Body of pancreas (tissue), 4 donors: ENCODE measurements at regions not wholly inside any gene's neighbourhood (a gene's known extent, or its start where the extent isn't known, plus 50 kb on each side); places are given as distances from the start of the nearest gene placed in this dataset.
"Not testable (repeated sequence)": the region's sequence is repeated elsewhere in the genome, so short reads cannot be mapped to it uniquely, and the experiment has no call there.

Experiments
- ATAC-seq: fragments of 150-250 bp; one replicate; pipeline ENCODE4 v1.9.1; 2016
- DNase-seq, 4 donors: peaks; one replicate each; pipeline ENCODE4 v3.0.0-alpha.2; 2019
- H3K27ac ChIP-seq, 4 donors: fragments of 200-600 bp; sonication (generic); 1 replicate in 3 of 4; 2 replicates in 1 of 4; pipeline versions ENCODE4 v1.5.1 to v1.6.1; 2016 to 2019; ENCODE audit warnings: mild to moderate bottlenecking in 1 of 4, mixed read lengths in 1 of 4, moderate library complexity in 1 of 4
- H3K27me3 ChIP-seq, 2 donors: fragments of 200-600 bp; sonication (generic); one replicate each; pipeline ENCODE4 v1.6.0; 2016; ENCODE audit warnings: mild to moderate bottlenecking in 1 of 2
- H3K36me3 ChIP-seq, 2 donors: fragments of 200-600 bp; sonication (generic); replicated peaks in 1 of 2; 2 replicates each; pipeline ENCODE4 v1.5.1; 2016; ENCODE audit warnings: low read depth in 2 of 2; ENCODE audit not compliant: insufficient read depth in 1 of 2
- H3K4me1 ChIP-seq: fragments of 200-600 bp; sonication (generic); one replicate; pipeline ENCODE4 v1.6.0; 2016
- H3K4me3 ChIP-seq, 2 donors: fragments of 200-600 bp; sonication (generic); 1 replicate in 1 of 2; 2 replicates in 1 of 2; pipeline ENCODE4 v1.5.1; 2016 to 2019
- H3K9me3 ChIP-seq, 3 donors: fragments of 200-600 bp; sonication (generic); 1 replicate in 2 of 3; 2 replicates in 1 of 3; pipeline ENCODE4 v1.5.1; 2016
- POLR2A ChIP-seq, 3 donors: fragments of 450-650 bp; IDR thresholded peaks; one replicate each; pipeline ENCODE4 v1.6.1; 2016; ENCODE audit warnings: antibody characterized with exemption in 3 of 3, mild to moderate bottlenecking in 2 of 3
- WGBS, 2 donors: methylation state at CpG; one replicate each; pipeline ENCODE4 v1.1.5; 2017; 5-methylcytosine and 5-hydroxymethylcytosine counted together
- intact Hi-C: fragments of 100-400 bp; cut with DNase I; formaldehyde crosslinking; loops from one replicate; pipeline ENCODE4 v1.15.1; 2023
- TF ChIP-seq, protein P1 (sequence below), 7 experiments: fragments of 450-650 bp in 4 of 7; fragments of 200-600 bp in 3 of 7; sonication (generic) in 3 of 7; IDR thresholded peaks; one replicate each; pipeline ENCODE4 v1.5.1; 2016 to 2019; ENCODE audit warnings: antibody characterized with exemption in 7 of 7

- intact Hi-C loops, result no loop called here
- no peak for ATAC-seq
- 89 to 100% methylated on average over 1 to 2 of the region's 2 CpGs for WGBS, 2 donors
Observed at GRCh38 chrX:53794181-53794580, 107.7 kb upstream of the HUWE1 start.

DNA sequence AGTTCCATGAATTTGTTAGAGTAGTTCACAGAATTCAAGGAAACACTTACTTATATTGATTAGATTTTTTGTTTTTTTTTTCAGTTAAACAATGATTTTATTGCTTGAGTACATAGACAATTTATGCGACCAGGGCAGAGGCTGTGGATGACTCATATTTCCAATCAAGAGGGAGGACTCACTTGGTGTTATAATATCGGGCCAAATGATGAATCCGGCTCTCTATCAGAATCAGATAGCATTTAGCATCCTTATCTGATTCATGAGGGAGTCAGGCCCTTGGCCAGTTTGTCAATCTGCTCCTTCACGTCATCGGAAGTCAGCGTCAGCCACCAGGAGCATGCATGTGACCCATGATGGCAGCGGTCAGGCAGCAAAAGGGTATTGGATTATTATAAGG lies 82.3 kb upstream of the HUWE1 start:
- no peak for ATAC-seq

More at GRCh38 chrX:53794181-53794580, 107.7 kb upstream of the HUWE1 start:
- Histone ChIP-seq H3K4me1 (no peaks in the 10 kb centered on the region), H3K36me3 (no peaks in the 10 kb centered on the region), H3K9me3 (no peaks in the 10 kb centered on the region), H3K27ac (no peak overlapping the region), H3K4me3 (no peak overlapping the region), H3K27me3 (no peaks in the 10 kb centered on the region)
- TF ChIP-seq, protein P1, sequence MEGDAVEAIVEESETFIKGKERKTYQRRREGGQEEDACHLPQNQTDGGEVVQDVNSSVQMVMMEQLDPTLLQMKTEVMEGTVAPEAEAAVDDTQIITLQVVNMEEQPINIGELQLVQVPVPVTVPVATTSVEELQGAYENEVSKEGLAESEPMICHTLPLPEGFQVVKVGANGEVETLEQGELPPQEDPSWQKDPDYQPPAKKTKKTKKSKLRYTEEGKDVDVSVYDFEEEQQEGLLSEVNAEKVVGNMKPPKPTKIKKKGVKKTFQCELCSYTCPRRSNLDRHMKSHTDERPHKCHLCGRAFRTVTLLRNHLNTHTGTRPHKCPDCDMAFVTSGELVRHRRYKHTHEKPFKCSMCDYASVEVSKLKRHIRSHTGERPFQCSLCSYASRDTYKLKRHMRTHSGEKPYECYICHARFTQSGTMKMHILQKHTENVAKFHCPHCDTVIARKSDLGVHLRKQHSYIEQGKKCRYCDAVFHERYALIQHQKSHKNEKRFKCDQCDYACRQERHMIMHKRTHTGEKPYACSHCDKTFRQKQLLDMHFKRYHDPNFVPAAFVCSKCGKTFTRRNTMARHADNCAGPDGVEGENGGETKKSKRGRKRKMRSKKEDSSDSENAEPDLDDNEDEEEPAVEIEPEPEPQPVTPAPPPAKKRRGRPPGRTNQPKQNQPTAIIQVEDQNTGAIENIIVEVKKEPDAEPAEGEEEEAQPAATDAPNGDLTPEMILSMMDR (IDR thresholded peaks at IDR 0.05), result no peak
- no peak for TF ChIP-seq POLR2A (IDR thresholded peaks at IDR 0.05)
- DNase-seq, result no peak

DNA sequence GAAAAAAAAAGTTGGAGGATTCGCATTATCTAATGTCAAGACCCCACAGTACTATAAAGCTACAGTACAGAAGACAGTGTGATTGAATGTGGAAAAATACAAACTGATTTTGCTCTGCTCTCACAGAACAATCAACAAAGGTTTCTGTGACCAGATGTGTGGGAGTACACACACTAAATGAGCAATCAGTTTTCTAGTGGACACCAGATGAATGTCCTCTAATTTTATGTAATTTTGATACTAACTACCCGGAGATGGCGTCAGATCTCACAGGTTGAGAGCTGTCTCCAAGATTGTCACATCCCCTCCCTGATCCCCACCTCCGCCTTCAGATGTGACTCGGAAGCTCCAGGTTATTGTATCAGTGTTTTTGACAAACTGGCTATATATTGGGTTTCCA lies 81.9 kb upstream of the HUWE1 start:
- WGBS, 2 donors, result 77 to 82% methylated on average over 5 of the region's 5 CpGs

More for the DNA sequence above, 82.3 kb upstream of the HUWE1 start:
- DNase-seq, result no peak
- intact Hi-C loops, result no loop called here
- H3K27me3 ChIP-seq, result no peaks in the 10 kb centered on the region
- TF ChIP-seq, protein P1 (IDR thresholded peaks at IDR 0.05), result no peak
- TF ChIP-seq POLR2A (IDR thresholded peaks at IDR 0.05), result no peak
- H3K4me1 ChIP-seq, result no peaks in the 10 kb centered on the region
- no peak overlapping the region for H3K4me3 ChIP-seq
- WGBS, 2 donors, result 57 to 77% methylated on average over 3 to 7 of the region's 7 CpGs
- no peaks in the 10 kb centered on the region for H3K9me3 ChIP-seq
- no peaks in the 10 kb centered on the region for H3K36me3 ChIP-seq
- no peak overlapping the region for H3K27ac ChIP-seq

DNA sequence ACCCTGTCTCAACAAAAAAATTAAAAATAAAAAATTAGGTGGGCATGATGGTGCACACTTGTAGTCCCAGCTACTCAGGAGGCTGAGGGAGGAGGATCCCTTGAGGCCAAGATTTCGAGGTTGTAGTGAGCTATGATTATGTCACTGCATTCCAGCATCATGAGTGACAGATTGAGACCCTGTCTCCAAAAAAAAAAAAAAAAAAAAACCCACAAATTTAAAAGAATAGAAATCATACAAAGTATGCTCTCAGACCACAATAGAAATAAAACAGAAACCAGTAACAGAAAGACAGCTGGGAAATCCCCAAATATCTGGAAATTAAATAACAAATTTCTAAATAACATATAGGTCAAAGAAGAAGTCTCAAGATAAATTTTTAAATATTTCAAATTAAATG lies 81.0 kb upstream of the HUWE1 start:
- Histone ChIP-seq H3K4me3 (no peak overlapping the region), H3K9me3 (no peaks in the 10 kb centered on the region), H3K4me1 (no peaks in the 10 kb centered on the region), H3K36me3 (no peaks in the 10 kb centered on the region), H3K27ac (no peak overlapping the region), H3K27me3 (no peaks in the 10 kb centered on the region)
- ATAC-seq, result no peak
- DNase-seq, result no peak
- TF ChIP-seq POLR2A (IDR thresholded peaks at IDR 0.05), result no peak
- TF ChIP-seq, protein P1 (IDR thresholded peaks at IDR 0.05), result no peak
- intact Hi-C loops, result no loop called here
- WGBS, 2 donors, result 0% methylated on average over 1 of the region's 1 CpG

More for the DNA sequence above, 81.9 kb upstream of the HUWE1 start:
- no peak overlapping the region for H3K4me3 ChIP-seq
- no peak overlapping the region for H3K27ac ChIP-seq
- H3K9me3 ChIP-seq, result no peaks in the 10 kb centered on the region
- intact Hi-C loops, result no loop called here
- no peaks in the 10 kb centered on the region for H3K4me1 ChIP-seq
- no peak for DNase-seq
- no peak for TF ChIP-seq POLR2A (IDR thresholded peaks at IDR 0.05)
- TF ChIP-seq, protein P1 (IDR thresholded peaks at IDR 0.05), result no peak
- H3K36me3 ChIP-seq, result no peaks in the 10 kb centered on the region
- no peaks in the 10 kb centered on the region for H3K27me3 ChIP-seq
- ATAC-seq, result no peak

GRCh38 chrX:53757181-53757580 lies 70.7 kb upstream of the HUWE1 start:
- not testable (repeated sequence) for H3K36me3 ChIP-seq

More at GRCh38 chrX:53757181-53757580, 70.7 kb upstream of the HUWE1 start:
- H3K4me3 ChIP-seq, H3K27ac ChIP-seq, H3K4me1 ChIP-seq, H3K27me3 ChIP-seq, ATAC-seq, intact Hi-C loops, DNase-seq, H3K9me3 ChIP-seq: not testable (repeated sequence)
- 83 to 100% methylated on average over 1 of the region's 1 CpG for WGBS, 2 donors
